SK-N-SH (cell line): ENCODE measurements at regions not wholly inside any gene's neighbourhood (a gene's known extent, or its start where the extent isn't known, plus 50 kb on each side); places are given as distances from the start of the nearest gene placed in this dataset.

Experiments
- CTCF ChIA-PET: fragments of 300-600, 350-600 bp; formaldehyde crosslinking; extraction: SDS; loops from one replicate; lab custom pipeline; 2021; lab: Yijun Ruan, JAX
- POLR2A ChIA-PET: fragments of 350-600 bp; sonication (Branson Sonifier 250); formaldehyde crosslinking; extraction: SDS; loops from one replicate; lab custom pipeline; 2020; ENCODE audit warnings: antibody characterized with exemption, inconsistent platforms; lab: Yijun Ruan, JAX
- DNase-seq: peaks from one replicate; pipeline ENCODE4 v3.0.0; 2012
- H2AFZ ChIP-seq: fragments of 200-600 bp; sonication (generic); 2 replicates; pipeline ENCODE4 v1.8.1; 2016; ENCODE audit warnings: antibody characterized with exemption, mild to moderate bottlenecking, low read depth
- H3F3A ChIP-seq: fragments of 200-600 bp; sonication (generic); replicated peaks from 2 replicates; pipeline ENCODE3; 2016; ENCODE audit warnings: antibody characterized with exemption, mild to moderate bottlenecking; ENCODE audit not compliant: insufficient read depth
- H3K27ac ChIP-seq, 2 experiments: fragments of 200-500 bp in 1 of 2; fragments of 200-600 bp in 1 of 2; sonication (Bioruptor generic) in 1 of 2; sonication (generic), shearing (Covaris generic) in 1 of 2; 2 replicates each; pipeline versions ENCODE4 v1.5.1 to v1.6.1; 2014 to 2016; ENCODE audit warnings: low read depth in 2 of 2, inconsistent platforms in 1 of 2, low read length in 1 of 2, mild to moderate bottlenecking in 1 of 2, mixed read lengths in 1 of 2
- H3K27me3 ChIP-seq: fragments of 200-600 bp; sonication (generic), shearing (Covaris generic); 2 replicates; pipeline ENCODE4 v1.6.1; 2016; ENCODE audit warnings: mixed run types; ENCODE audit not compliant: insufficient read depth
- H3K36me3 ChIP-seq, 2 experiments: fragments of 200-500 bp in 1 of 2; fragments of 200-600 bp in 1 of 2; sonication (Bioruptor generic) in 1 of 2; sonication (generic) in 1 of 2; replicated peaks in 1 of 2; 2 replicates each; pipeline versions ENCODE3 to v1.5.1; 2014 to 2016; ENCODE audit warnings: low read length in 1 of 2, mild to moderate bottlenecking in 1 of 2; ENCODE audit not compliant: insufficient read depth in 2 of 2, control insufficient read depth in 1 of 2
- H3K4me1 ChIP-seq, 2 experiments: fragments of 200-500 bp in 1 of 2; fragments of 200-600 bp in 1 of 2; sonication (Bioruptor generic) in 1 of 2; sonication (generic), shearing (Covaris generic) in 1 of 2; 2 replicates each; pipeline versions ENCODE4 v1.5.1 to v1.6.1; 2014 to 2016; ENCODE audit warnings: low read depth in 1 of 2, low read length in 1 of 2, mixed run types in 1 of 2; ENCODE audit not compliant: insufficient read depth in 2 of 2, control insufficient read depth in 1 of 2
- H3K4me2 ChIP-seq: fragments of 200-600 bp; sonication (generic), shearing (Covaris generic); 2 replicates; pipeline ENCODE4 v1.6.1; 2017; ENCODE audit warnings: mixed run types
- H3K4me3 ChIP-seq, 2 experiments: fragments of 200-500 bp in 1 of 2; fragments of 200-600 bp in 1 of 2; sonication (Bioruptor generic) in 1 of 2; sonication (generic), shearing (Covaris generic) in 1 of 2; 2 replicates each; pipeline versions ENCODE4 v1.5.1 to v1.8.1; 2014 to 2016; ENCODE audit warnings: low read depth in 2 of 2, inconsistent platforms in 1 of 2, low read length in 1 of 2, mild to moderate bottlenecking in 1 of 2, mixed read lengths in 1 of 2, moderate library complexity in 1 of 2
- H3K79me2 ChIP-seq: fragments of 200-600 bp; sonication (generic); 2 replicates; pipeline ENCODE4 v1.8.1; 2017; ENCODE audit warnings: mild to moderate bottlenecking; ENCODE audit not compliant: insufficient read depth
- H3K9ac ChIP-seq: fragments of 200-600 bp; sonication (generic); 2 replicates; pipeline ENCODE4 v1.6.1; 2017; ENCODE audit warnings: mixed run types
- H3K9me2 ChIP-seq: fragments of 200-600 bp; sonication (generic); 2 replicates; pipeline ENCODE4 v1.6.1; 2017; ENCODE audit warnings: mixed run types
- H3K9me3 ChIP-seq: fragments of 200-600 bp; sonication (generic); 2 replicates; pipeline ENCODE4 v1.6.1; 2017; ENCODE audit warnings: mixed run types, mild to moderate bottlenecking, moderate library complexity
- H4K20me1 ChIP-seq: fragments of 200-600 bp; sonication (generic); 2 replicates; pipeline ENCODE4 v1.6.1; 2017; ENCODE audit warnings: mild to moderate bottlenecking, mixed run types; ENCODE audit not compliant: insufficient read depth
- ELF1 ChIP-seq: IDR thresholded peaks from 2 replicates; pipeline ENCODE4 v1.4.0; 2012
- EP300 ChIP-seq, 2 experiments: IDR thresholded peaks; 2 replicates each; pipeline versions ENCODE4 v1.4.0 to v1.6.1; 2012; ENCODE audit warnings: borderline replicate concordance in 1 of 2, low read depth in 1 of 2, low read length in 1 of 2
- FOSL2 ChIP-seq: IDR thresholded peaks from 2 replicates; pipeline ENCODE4 v1.4.0; 2012; ENCODE audit warnings: low read depth, mild to moderate bottlenecking, moderate library complexity, borderline replicate concordance
- FOXJ3 ChIP-seq: sonication (generic); formaldehyde crosslinking; IDR thresholded peaks from 2 replicates; pipeline ENCODE4 v1.5.1; 2020; ENCODE audit warnings: mild to moderate bottlenecking, missing genetic modification reagents
- JUND ChIP-seq: IDR thresholded peaks from 2 replicates; pipeline ENCODE4 v1.4.0; 2012
- MEF2A ChIP-seq: IDR thresholded peaks from 2 replicates; pipeline ENCODE4 v1.4.0; 2012; ENCODE audit warnings: low read depth, borderline replicate concordance
- MXI1 ChIP-seq: IDR thresholded peaks from 2 replicates; pipeline ENCODE4 v1.6.1; 2012; ENCODE audit warnings: mild to moderate bottlenecking, low read depth, low read length, improper control_type of control experiment
- NFIC ChIP-seq: IDR thresholded peaks from 2 replicates; pipeline ENCODE4 v1.4.0; 2012; ENCODE audit warnings: borderline replicate concordance
- NRF1 ChIP-seq: IDR thresholded peaks from 2 replicates; pipeline ENCODE4 v1.6.1; 2012; ENCODE audit warnings: low read depth, mild to moderate bottlenecking, low read length
- POLR2AphosphoS5 ChIP-seq: IDR thresholded peaks from 2 replicates; pipeline ENCODE4 v1.6.1; 2012; ENCODE audit warnings: low read depth, low read length
- RAD21 ChIP-seq: IDR thresholded peaks from 2 replicates; pipeline ENCODE4 v1.6.1; 2012; ENCODE audit warnings: mild to moderate bottlenecking, low read length
- RCOR1 ChIP-seq: fragments of 150-350 bp; IDR thresholded peaks from 2 replicates; pipeline ENCODE4 v1.6.1; 2017; ENCODE audit warnings: antibody characterized with exemption, low read length
- RFX5 ChIP-seq: IDR thresholded peaks from 2 replicates; pipeline ENCODE4 v1.6.1; 2012; ENCODE audit warnings: mild to moderate bottlenecking, improper control_type of control experiment, low read length
- SIN3A ChIP-seq: IDR thresholded peaks from 2 replicates; pipeline ENCODE4 v1.6.1; 2012; ENCODE audit warnings: low read depth, mild to moderate bottlenecking, low read length, moderate library complexity, borderline replicate concordance
- TAF1 ChIP-seq: IDR thresholded peaks from 2 replicates; pipeline ENCODE4 v1.6.1; 2012; ENCODE audit warnings: low read depth, mild to moderate bottlenecking, low read length, moderate library complexity, borderline replicate concordance
- TCF12 ChIP-seq: IDR thresholded peaks from 2 replicates; pipeline ENCODE4 v1.4.0; 2012
- TEAD4 ChIP-seq: IDR thresholded peaks from 2 replicates; pipeline ENCODE4 v1.4.0; 2012; ENCODE audit warnings: mild to moderate bottlenecking, borderline replicate concordance; ENCODE audit not compliant: insufficient read depth
- WGBS: methylation state at CpG from one replicate; pipeline ENCODE4 v1.1.6; 2017; ENCODE audit warnings: low lambda C conversion rate; 5-methylcytosine and 5-hydroxymethylcytosine counted together
- TF ChIP-seq, protein P1 (sequence below): IDR thresholded peaks from 2 replicates; pipeline ENCODE4 v1.4.0; 2012; ENCODE audit warnings: low read depth
- TF ChIP-seq, protein P2 (sequence below): IDR thresholded peaks from 2 replicates; pipeline ENCODE4; 2012
- TF ChIP-seq, protein P3 (sequence below): fragments of 150-350 bp; IDR thresholded peaks from 2 replicates; pipeline ENCODE4 v1.6.1; 2016; ENCODE audit warnings: mild to moderate bottlenecking, low read depth, low read length
- TF ChIP-seq, protein P4 (sequence below): fragments of 200-600 bp; sonication (generic); IDR thresholded peaks from 2 replicates; pipeline ENCODE4 v1.6.1; 2017; ENCODE audit warnings: antibody characterized with exemption, mild to moderate bottlenecking, moderate library complexity

DNA sequence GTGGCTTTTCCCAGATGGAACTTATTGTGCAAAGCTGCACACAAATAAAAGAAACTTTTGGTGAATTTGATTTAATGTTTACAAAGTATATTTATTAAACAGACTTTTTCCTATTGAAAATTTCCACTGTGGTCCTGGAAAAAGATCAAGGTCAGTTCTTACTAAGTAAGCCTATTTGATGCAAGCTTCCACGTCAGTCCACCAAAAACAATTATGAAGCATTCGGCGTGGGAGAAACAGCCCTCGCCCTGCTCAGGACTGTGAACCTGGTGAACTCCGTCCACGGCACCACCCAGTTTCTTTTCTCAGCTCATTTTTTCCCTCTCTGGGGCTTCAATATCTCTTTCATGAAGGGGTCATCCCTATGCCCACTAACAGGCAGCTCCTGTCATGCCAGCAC is 149.8 kb downstream of the EFNB2 start:
- 84% methylated on average over 6 of the region's 6 CpGs for WGBS
- H3K79me2 ChIP-seq: no peaks in the 10 kb centered on the region
- no peak overlapping the region for H3K4me2 ChIP-seq
- no peaks in the 10 kb centered on the region for H3K9me2 ChIP-seq
- no peak overlapping the region for H3K4me3 ChIP-seq
- H3K27ac ChIP-seq: no peak overlapping the region
- H3K9me3 ChIP-seq: no peaks in the 10 kb centered on the region
- no peak overlapping the region for H3K9ac ChIP-seq
- H3K4me1 ChIP-seq: no peaks in the 10 kb centered on the region; a peak in 1 of 4 replicates
- H3K27me3 ChIP-seq: no peaks in the 10 kb centered on the region
- CTCF ChIA-PET: no interaction called here
- no peaks in the 10 kb centered on the region for H3F3A ChIP-seq
- no peaks in the 10 kb centered on the region for H4K20me1 ChIP-seq
- DNase-seq: no peak
- no peak for TF ChIP-seq RCOR1
- TF ChIP-seq, protein P1, sequence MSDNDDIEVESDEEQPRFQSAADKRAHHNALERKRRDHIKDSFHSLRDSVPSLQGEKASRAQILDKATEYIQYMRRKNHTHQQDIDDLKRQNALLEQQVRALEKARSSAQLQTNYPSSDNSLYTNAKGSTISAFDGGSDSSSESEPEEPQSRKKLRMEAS: no peak
- TF ChIP-seq, all 33 proteins: peak for 0
- H3K36me3 ChIP-seq: no peaks in the 10 kb centered on the region
- H2AFZ ChIP-seq: no peak overlapping the region
- POLR2A ChIA-PET: no interaction called here

DNA sequence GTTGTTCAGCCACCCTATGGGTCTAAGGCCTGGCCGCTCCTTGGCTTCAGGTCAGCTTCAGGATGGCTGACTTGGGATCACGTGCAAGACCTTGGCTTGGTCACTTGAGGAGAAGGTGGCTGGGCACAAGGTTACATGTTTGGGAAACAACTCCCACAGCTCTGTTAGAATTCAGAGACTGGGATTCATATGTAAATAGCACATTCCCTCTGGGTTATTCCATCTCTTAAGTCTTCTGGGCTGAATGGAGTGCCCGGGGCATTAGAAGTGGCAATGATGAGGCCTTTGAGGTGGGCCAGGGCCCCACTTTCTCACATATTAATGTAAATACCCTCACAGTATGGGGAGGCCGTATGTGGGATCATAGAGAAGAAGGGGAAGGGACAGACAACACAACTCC is 150.9 kb downstream of the EFNB2 start:
- DNase-seq: no peak
- H3K4me2 ChIP-seq: no peak overlapping the region
- no peaks in the 10 kb centered on the region for H3F3A ChIP-seq
- H3K4me3 ChIP-seq: no peak overlapping the region
- no peak overlapping the region for H3K9ac ChIP-seq
- H3K4me1 ChIP-seq: no peaks in the 10 kb centered on the region
- no peaks in the 10 kb centered on the region for H3K79me2 ChIP-seq
- no peaks in the 10 kb centered on the region for H3K9me2 ChIP-seq
- no peaks in the 10 kb centered on the region for H3K36me3 ChIP-seq
- WGBS: 83% methylated on average over 3 of the region's 4 CpGs
- CTCF ChIA-PET: no interaction called here
- no peak overlapping the region for H3K27ac ChIP-seq
- no peak overlapping the region for H2AFZ ChIP-seq
- H3K27me3 ChIP-seq: no peaks in the 10 kb centered on the region
- H3K9me3 ChIP-seq: no peaks in the 10 kb centered on the region
- H4K20me1 ChIP-seq: no peaks in the 10 kb centered on the region
- TF ChIP-seq NRF1 (no peak), JUND (no peak), RFX5 (no peak), NFIC (no peak), FOSL2 (no peak), MXI1 (no peak), EP300 (IDR thresholded peaks at IDR 0.05; ENCODE audit: borderline replicate concordance in 1 of 2, low read depth in 1 of 2, low read length in 1 of 2) (no peak), SIN3A (no peak)
- TF ChIP-seq, protein P2, sequence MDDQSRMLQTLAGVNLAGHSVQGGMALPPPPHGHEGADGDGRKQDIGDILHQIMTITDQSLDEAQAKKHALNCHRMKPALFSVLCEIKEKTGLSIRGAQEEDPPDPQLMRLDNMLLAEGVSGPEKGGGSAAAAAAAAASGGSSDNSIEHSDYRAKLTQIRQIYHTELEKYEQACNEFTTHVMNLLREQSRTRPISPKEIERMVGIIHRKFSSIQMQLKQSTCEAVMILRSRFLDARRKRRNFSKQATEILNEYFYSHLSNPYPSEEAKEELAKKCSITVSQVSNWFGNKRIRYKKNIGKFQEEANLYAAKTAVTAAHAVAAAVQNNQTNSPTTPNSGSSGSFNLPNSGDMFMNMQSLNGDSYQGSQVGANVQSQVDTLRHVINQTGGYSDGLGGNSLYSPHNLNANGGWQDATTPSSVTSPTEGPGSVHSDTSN: no peak
- TF ChIP-seq, all 33 proteins: peak for 0
- POLR2A ChIA-PET: no interaction called here

DNA sequence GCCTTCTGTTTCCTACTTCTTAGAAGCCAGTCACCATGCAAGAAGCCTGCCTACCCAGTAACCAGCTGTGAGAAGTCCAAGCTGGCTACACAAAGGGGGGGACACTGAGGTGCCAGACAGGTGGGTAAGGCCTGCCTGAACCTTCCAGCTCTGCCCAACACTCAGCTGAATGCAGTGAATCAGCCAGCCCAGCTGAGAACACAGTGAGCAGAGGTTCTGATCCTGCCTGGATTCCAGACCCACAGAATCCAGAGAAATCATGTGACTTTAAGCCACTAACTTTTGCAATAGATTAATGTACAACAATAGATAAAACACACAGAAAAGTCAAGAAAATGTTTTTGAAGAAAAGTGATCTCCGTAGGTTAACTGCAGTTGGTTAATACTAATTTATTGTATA is 151.7 kb downstream of the EFNB2 start:
- ChIA-PET CTCF (no interaction called here), POLR2A (no interaction called here)
- TF ChIP-seq POLR2AphosphoS5 (no peak), MEF2A (no peak), JUND (no peak), ELF1 (no peak), TEAD4 (no peak), TAF1 (no peak), RAD21 (no peak), TCF12 (no peak), FOXJ3 (no peak)
- TF ChIP-seq, protein P3, sequence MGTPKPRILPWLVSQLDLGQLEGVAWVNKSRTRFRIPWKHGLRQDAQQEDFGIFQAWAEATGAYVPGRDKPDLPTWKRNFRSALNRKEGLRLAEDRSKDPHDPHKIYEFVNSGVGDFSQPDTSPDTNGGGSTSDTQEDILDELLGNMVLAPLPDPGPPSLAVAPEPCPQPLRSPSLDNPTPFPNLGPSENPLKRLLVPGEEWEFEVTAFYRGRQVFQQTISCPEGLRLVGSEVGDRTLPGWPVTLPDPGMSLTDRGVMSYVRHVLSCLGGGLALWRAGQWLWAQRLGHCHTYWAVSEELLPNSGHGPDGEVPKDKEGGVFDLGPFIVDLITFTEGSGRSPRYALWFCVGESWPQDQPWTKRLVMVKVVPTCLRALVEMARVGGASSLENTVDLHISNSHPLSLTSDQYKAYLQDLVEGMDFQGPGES: no peak
- TF ChIP-seq, protein P4, sequence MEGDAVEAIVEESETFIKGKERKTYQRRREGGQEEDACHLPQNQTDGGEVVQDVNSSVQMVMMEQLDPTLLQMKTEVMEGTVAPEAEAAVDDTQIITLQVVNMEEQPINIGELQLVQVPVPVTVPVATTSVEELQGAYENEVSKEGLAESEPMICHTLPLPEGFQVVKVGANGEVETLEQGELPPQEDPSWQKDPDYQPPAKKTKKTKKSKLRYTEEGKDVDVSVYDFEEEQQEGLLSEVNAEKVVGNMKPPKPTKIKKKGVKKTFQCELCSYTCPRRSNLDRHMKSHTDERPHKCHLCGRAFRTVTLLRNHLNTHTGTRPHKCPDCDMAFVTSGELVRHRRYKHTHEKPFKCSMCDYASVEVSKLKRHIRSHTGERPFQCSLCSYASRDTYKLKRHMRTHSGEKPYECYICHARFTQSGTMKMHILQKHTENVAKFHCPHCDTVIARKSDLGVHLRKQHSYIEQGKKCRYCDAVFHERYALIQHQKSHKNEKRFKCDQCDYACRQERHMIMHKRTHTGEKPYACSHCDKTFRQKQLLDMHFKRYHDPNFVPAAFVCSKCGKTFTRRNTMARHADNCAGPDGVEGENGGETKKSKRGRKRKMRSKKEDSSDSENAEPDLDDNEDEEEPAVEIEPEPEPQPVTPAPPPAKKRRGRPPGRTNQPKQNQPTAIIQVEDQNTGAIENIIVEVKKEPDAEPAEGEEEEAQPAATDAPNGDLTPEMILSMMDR: no peak
- TF ChIP-seq, all 33 proteins: peak for 0

More for the DNA sequence above, 151.7 kb downstream of the EFNB2 start:
- H3K4me3 ChIP-seq: no peak overlapping the region
- H3K9ac ChIP-seq: no peak overlapping the region
- no peaks in the 10 kb centered on the region for H4K20me1 ChIP-seq
- no peaks in the 10 kb centered on the region for H3K27me3 ChIP-seq
- H3F3A ChIP-seq: no peaks in the 10 kb centered on the region
- DNase-seq: no peak
- H3K9me2 ChIP-seq: no peaks in the 10 kb centered on the region
- H3K27ac ChIP-seq: no peak overlapping the region
- H3K79me2 ChIP-seq: no peaks in the 10 kb centered on the region
- no peak overlapping the region for H2AFZ ChIP-seq
- no peak overlapping the region for H3K4me2 ChIP-seq
- H3K9me3 ChIP-seq: no peaks in the 10 kb centered on the region
- H3K36me3 ChIP-seq: no peaks in the 10 kb centered on the region
- WGBS: 100% methylated on average over 1 of the region's 1 CpG
- no peaks in the 10 kb centered on the region for H3K4me1 ChIP-seq
